ENCODE measurements at regions not wholly inside any gene's neighbourhood (a gene's known extent, or its start where the extent isn't known, plus 50 kb on each side); places are given as distances from the start of the nearest gene placed in this dataset.

DNA sequence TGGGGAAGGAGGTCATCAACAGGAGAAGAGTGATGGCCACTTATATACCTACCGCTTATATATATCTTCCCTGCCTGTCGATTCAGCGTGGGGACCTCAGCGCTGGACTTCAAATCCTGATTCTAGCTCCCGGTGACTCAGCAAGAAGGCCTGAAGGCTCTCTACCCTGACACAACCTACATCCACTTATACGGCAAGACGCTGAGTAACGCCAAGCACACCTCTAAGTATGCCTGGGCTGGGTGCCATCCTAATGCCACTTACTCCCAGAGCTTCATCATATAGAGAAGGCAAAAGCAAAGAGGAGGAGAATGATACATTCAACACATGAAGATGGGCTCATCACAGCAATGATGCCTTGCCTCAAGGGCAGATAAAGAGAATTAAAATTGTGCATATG lies 198.3 kb downstream of the CHIC2 start:
- peaks cover 0 to 8% (median 0%) of the 10 kb centered on the region in 11 experiments; a peak in 1 of 22 replicates for H3K9me3 ChIP-seq (replicated peaks in 1 of 11)
- H3K27ac ChIP-seq: no peak overlapping the region
- H4K20me1 ChIP-seq: no peaks in the 10 kb centered on the region
- H3K9ac ChIP-seq: no peak overlapping the region
- peaks cover 0 to 11% (median 5%) of the 10 kb centered on the region in 10 experiments; a peak in 6 of 20 replicates for H3K4me1 ChIP-seq
- H3K27me3 ChIP-seq: no peaks in the 10 kb centered on the region
- no peak overlapping the region for H3K4me2 ChIP-seq
- no peak for TF ChIP-seq Cebpa-rat (IDR thresholded peaks at IDR 0.05)
- H3K4me3 ChIP-seq: no peak overlapping the region
- H3K36me3 ChIP-seq: no peaks in the 10 kb centered on the region

DNA sequence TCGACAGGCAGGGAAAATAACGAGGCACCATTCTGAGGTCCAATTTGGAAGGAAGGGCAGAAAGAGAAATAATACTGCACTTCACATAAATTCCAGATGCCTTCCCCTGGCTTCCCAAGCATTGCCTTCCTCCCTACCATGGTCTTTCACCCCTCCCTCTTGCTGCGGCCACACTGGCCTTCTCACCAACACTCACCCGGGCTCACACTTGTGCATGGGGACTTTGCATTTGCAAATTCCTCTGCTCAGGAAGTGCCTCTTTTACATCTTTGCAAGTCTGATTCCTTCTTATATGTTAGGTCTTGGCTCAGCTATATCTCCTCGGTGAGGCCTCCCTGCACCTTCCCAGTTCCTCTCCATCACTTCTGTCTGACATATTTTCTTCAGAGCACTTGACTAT lies 199.4 kb downstream of the CHIC2 start:
- no peaks in the 10 kb centered on the region for H4K20me1 ChIP-seq
- peaks cover 0 to 8% (median 0%) of the 10 kb centered on the region in 11 experiments; a peak in 1 of 22 replicates for H3K9me3 ChIP-seq (replicated peaks in 1 of 11)
- no peaks in the 10 kb centered on the region for H3K36me3 ChIP-seq
- H3K27ac ChIP-seq: no peak overlapping the region
- H3K4me1 ChIP-seq: peaks cover 0 to 11% (median 5%) of the 10 kb centered on the region in 10 experiments; a peak in 6 of 20 replicates
- no peak overlapping the region for H3K4me2 ChIP-seq
- no peaks in the 10 kb centered on the region for H3K27me3 ChIP-seq
- H3K4me3 ChIP-seq: no peak overlapping the region
- H3K9ac ChIP-seq: no peak overlapping the region
- TF ChIP-seq Cebpa-rat (IDR thresholded peaks at IDR 0.05): no peak

DNA sequence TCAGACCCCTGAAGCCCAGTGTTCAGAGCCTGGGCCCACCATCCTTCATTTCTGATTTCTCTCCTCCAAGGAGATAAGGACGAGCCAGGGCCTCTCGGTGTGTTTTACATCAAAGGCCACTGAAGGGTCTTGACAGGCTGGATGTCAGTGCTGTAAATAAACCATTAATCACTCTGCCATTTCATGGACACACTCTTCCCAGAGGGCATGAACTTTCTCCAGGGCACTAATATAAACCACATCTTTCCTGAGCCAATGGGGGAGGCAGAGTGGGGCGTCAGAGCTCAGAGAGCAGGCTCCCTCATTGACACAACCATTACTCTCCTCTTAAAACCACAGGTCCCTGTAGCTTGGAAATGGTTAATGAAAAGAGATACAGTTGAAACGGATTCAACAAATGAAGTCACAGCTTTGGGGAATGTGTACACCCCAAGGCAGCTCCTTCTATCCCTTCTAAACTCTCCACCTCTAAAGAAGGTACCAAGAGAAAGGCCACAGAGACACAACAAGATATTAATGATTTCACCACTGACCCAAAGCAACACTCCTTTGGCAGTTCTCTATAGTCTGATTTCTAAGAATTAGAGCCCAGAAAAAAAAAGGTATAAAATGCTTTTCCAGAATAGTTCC lies 200.6 kb downstream of the CHIC2 start:
- Histone ChIP-seq H4K20me1 (no peaks in the 10 kb centered on the region), H3K27ac (no peak overlapping the region), H3K36me3 (no peaks in the 10 kb centered on the region), H3K9ac (no peak overlapping the region), H3K4me3 (no peak overlapping the region), H3K4me1 (peaks cover 0 to 11% (median 5%) of the 10 kb centered on the region in 10 experiments; a peak in 6 of 20 replicates), H3K4me2 (no peak overlapping the region), H3K9me3 (replicated peaks in 1 of 11) (peaks cover 0 to 12% (median 0%) of the 10 kb centered on the region in 11 experiments; a peak in 1 of 22 replicates), H3K27me3 (no peaks in the 10 kb centered on the region)
- no peak for TF ChIP-seq Cebpa-rat (IDR thresholded peaks at IDR 0.05)

DNA sequence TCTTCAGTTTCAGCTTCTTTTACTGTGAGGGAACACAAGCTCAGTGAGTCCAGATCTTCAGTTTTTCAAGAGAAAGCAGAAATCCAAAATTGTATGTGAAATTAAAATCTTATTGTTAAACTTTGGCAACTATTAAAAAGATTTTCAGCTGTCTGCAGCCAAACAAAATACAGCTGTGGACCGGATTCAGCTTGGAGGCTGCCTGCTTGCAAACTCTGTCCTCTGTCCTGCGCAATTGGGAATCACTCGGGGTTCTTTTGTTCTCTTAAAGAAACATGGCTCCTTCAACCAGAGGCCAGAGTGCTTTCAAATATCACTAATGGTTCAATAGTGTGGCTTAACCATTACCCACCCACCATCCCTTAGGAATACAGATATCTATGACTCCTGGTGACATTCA lies 201.2 kb downstream of the CHIC2 start:
- Histone ChIP-seq H3K27me3 (no peaks in the 10 kb centered on the region), H4K20me1 (no peaks in the 10 kb centered on the region), H3K27ac (no peak overlapping the region), H3K4me2 (no peak overlapping the region), H3K4me1 (peaks cover 0 to 11% (median 5%) of the 10 kb centered on the region in 10 experiments; a peak in 6 of 20 replicates), H3K4me3 (no peak overlapping the region), H3K36me3 (no peaks in the 10 kb centered on the region), H3K9me3 (replicated peaks in 1 of 11) (peaks cover 0 to 9% (median 0%) of the 10 kb centered on the region in 11 experiments; a peak in 1 of 22 replicates), H3K9ac (no peak overlapping the region)
- TF ChIP-seq Cebpa-rat (IDR thresholded peaks at IDR 0.05): no peak

DNA sequence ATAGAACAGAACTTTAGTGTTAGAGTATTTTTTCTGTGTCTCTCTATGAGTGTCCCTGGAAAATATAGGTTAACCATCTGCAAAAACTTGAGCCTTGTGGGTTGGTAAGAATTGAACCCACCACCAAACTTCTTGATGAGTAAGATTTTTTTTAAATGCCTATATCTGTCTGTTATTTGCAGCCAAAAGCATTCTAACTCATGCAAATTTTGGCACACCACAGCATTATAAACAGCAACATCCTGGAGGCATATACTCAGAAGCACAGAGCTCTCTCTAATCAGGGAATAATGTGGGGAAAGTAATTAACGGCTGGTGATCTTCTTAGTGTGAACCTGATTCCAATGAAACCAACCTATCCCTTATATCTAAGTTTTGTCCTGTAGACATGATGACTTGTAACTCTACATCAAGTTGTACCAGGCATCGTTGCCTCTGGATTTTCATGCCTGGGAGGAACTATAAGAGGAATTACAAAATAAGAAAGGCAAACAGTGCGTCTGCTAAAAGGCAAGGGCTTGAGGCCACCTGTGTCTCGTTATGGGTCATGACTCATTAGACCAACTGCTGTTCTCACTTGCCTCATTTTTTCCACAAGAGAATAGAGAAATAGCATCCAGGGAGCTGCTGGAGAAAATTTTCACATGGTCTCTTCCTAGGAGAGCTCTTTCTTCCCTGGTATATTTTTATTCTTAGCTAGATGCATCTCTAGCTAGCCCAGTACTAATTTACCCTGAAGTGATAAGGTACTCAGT lies 202.4 kb downstream of the CHIC2 start:
- TF ChIP-seq Cebpa-rat (IDR thresholded peaks at IDR 0.05): no peak
- H3K4me1 ChIP-seq: peaks cover 0 to 13% (median 6%) of the 10 kb centered on the region in 10 experiments; a peak in 9 of 20 replicates
- no peak overlapping the region for H3K27ac ChIP-seq
- no peak overlapping the region for H3K4me3 ChIP-seq
- peak overlapping the region in 4 of 11 experiments; percentile 11 to 41 (median 22); a peak in 5 of 22 replicates for H3K4me2 ChIP-seq
- no peaks in the 10 kb centered on the region for H3K27me3 ChIP-seq
- peaks cover 0 to 7% (median 0%) of the 10 kb centered on the region in 11 experiments; a peak in 1 of 22 replicates for H3K9me3 ChIP-seq (replicated peaks in 1 of 11)
- H4K20me1 ChIP-seq: no peaks in the 10 kb centered on the region
- H3K36me3 ChIP-seq: no peaks in the 10 kb centered on the region
- no peak overlapping the region for H3K9ac ChIP-seq

DNA sequence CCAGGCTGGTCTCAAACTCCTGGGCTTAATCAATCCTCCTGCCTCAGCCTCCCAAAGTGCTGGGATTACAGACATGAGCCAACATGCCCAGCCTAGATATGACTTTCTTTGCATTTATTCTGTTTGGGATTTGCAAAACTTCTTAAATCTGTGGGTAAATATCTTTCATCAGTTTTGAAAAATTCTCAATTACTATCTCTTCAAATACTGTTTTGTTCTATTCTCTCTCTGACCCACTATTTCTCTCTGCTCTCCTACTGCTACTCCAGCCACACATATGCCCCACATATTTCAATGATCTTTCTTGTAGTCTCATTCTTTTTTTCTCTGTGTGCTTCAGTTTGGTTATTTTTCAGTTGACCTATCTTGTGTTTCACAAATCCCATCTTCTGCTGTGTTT lies 205.1 kb downstream of the CHIC2 start:
- Histone ChIP-seq H3K9ac (no peak overlapping the region), H3K27me3 (no peaks in the 10 kb centered on the region), H3K4me3 (no peak overlapping the region), H3K9me3 (replicated peaks in 1 of 11) (peaks cover 0 to 7% (median 0%) of the 10 kb centered on the region in 11 experiments; a peak in 1 of 22 replicates), H3K36me3 (no peaks in the 10 kb centered on the region), H3K4me1 (peaks cover 16 to 38% (median 32%) of the 10 kb centered on the region in 10 experiments), H3K27ac (no peak overlapping the region), H3K4me2 (no peak overlapping the region), H4K20me1 (no peaks in the 10 kb centered on the region)
- no peak for TF ChIP-seq Cebpa-rat (IDR thresholded peaks at IDR 0.05)

DNA sequence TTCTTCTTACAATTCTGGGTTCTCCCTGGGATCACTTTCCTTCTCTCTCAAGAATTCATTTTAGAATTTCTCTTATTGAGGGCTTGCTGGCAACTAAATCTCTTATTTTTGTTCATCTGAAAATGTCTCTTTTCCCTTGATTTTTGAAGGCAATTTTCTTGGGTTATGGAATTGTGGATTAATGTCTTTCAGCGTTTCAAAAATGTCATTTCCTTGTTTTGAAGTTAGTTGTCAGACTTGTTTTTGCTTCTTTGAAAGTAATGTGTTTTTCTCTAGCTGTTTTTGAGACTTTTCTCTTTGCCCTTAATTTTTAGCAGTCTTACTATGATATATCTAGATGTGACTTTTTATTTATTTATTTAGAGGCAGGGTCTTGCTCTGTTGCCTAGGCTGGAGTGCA lies 205.7 kb downstream of the CHIC2 start:
- Histone ChIP-seq H3K4me1 (peaks cover 16 to 43% (median 35%) of the 10 kb centered on the region in 10 experiments), H3K4me3 (no peak overlapping the region), H3K27me3 (no peaks in the 10 kb centered on the region), H3K36me3 (no peaks in the 10 kb centered on the region), H3K9me3 (replicated peaks in 1 of 11) (peaks cover 0 to 7% (median 0%) of the 10 kb centered on the region in 11 experiments; a peak in 1 of 22 replicates), H4K20me1 (no peaks in the 10 kb centered on the region), H3K4me2 (no peak overlapping the region), H3K9ac (no peak overlapping the region), H3K27ac (no peak overlapping the region)
- TF ChIP-seq Cebpa-rat (IDR thresholded peaks at IDR 0.05): no peak

DNA sequence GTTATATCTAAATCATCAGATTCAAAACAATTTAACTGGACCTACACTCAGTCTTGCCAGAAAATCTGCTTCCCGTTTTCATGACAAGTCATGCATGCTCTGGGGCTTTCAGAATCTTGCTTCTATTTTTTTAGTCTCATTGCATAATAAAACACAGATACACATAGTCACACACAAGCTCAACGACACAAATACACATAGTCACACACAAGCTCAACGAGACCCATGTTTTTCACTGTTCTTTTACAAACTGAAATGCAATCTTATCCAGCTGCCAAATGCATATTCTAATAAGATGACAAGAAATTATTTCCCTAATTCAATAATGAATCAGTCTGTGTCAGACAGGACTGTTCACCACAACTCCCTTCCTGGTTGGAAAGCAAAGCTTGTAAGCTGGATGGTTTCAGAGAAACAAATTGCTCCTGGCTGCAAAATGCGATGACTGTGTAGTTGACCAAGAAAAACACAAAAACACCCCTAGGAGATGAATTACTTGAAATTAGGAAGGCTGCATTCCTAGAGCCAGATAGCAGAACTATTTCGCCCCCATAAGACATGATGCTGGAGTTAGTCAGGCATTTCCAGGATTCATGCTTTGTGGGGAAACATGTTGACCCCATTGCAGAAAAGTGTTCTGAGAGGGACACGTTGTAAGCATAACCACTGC lies 208.7 kb downstream of the CHIC2 start:
- peaks cover 0 to 7% (median 0%) of the 10 kb centered on the region in 11 experiments; a peak in 1 of 22 replicates for H3K9me3 ChIP-seq (replicated peaks in 1 of 11)
- peak in 3 of 11 experiments; percentile 28 to 69 (median 68); a peak in 5 of 22 replicates for TF ChIP-seq Cebpa-rat (IDR thresholded peaks at IDR 0.05)
- H3K27me3 ChIP-seq: no peaks in the 10 kb centered on the region
- H3K36me3 ChIP-seq: no peaks in the 10 kb centered on the region
- peak overlapping the region; percentile 44 to 86 (median 72) for H3K4me2 ChIP-seq
- H3K4me1 ChIP-seq: peaks cover 16 to 41% (median 31%) of the 10 kb centered on the region in 10 experiments
- H4K20me1 ChIP-seq: no peaks in the 10 kb centered on the region
- H3K4me3 ChIP-seq: peak overlapping the region in 3 of 10 experiments; percentile 6 to 40 (median 12); a peak in 4 of 20 replicates
- H3K27ac ChIP-seq: peak overlapping the region in 10 of 11 experiments; percentile 63 to 96 (median 86); a peak in 21 of 22 replicates
- peak overlapping the region in 10 of 11 experiments; percentile 5 to 80 (median 65); a peak in 17 of 22 replicates for H3K9ac ChIP-seq

Data from BLaER1 treated with 17β-estradiol and CSF1 and Interleukin-3, amounts not matched to agents 10 nM and 100 nM (cell line).